Fibroblast of lung (primary cell): ENCODE measurements at regions not wholly inside any gene's neighbourhood (a gene's known extent, or its start where the extent isn't known, plus 50 kb on each side); places are given as distances from the start of the nearest gene placed in this dataset.

Experiments
- EZH2 ChIP-seq: IDR thresholded peaks from 2 replicates; pipeline ENCODE4 v1.5.1; 2012; ENCODE audit warnings: low read length, control low read depth, mild to moderate bottlenecking; ENCODE audit errors: missing control alignments
- TF ChIP-seq, protein P1 (sequence below), 2 donors: IDR thresholded peaks in 1 of 2; conservative IDR thresholded peaks in 1 of 2; 1 replicate in 1 of 2; 2 replicates in 1 of 2; pipeline ENCODE4 v1.5.1; 2011 to 2012; ENCODE audit warnings: low read length in 2 of 2, control low read depth in 1 of 2, inconsistent platforms in 1 of 2, low read depth in 1 of 2, mild to moderate bottlenecking in 1 of 2

DNA sequence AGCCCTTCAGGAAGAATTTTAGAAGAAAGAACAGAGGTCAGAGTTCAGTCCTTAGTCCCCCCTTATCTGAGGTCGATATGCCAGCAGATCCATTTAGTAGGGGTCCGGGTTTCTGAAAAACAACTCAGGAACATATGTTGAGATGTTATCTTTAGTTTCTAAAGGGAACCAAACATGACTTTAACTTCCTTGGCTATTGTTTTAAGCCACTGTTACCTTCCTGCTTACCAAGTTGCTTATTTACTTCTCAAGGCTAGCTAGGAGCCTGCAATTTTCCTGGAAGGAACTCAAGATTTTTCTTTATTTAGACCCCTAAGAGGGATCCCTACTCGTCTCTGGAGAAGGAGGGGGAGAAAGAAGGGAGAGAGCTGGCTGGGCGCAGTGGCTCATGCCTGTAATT, 54.3 kb downstream of the KCNC4 start:
- TF ChIP-seq, protein P1, sequence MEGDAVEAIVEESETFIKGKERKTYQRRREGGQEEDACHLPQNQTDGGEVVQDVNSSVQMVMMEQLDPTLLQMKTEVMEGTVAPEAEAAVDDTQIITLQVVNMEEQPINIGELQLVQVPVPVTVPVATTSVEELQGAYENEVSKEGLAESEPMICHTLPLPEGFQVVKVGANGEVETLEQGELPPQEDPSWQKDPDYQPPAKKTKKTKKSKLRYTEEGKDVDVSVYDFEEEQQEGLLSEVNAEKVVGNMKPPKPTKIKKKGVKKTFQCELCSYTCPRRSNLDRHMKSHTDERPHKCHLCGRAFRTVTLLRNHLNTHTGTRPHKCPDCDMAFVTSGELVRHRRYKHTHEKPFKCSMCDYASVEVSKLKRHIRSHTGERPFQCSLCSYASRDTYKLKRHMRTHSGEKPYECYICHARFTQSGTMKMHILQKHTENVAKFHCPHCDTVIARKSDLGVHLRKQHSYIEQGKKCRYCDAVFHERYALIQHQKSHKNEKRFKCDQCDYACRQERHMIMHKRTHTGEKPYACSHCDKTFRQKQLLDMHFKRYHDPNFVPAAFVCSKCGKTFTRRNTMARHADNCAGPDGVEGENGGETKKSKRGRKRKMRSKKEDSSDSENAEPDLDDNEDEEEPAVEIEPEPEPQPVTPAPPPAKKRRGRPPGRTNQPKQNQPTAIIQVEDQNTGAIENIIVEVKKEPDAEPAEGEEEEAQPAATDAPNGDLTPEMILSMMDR (conservative IDR thresholded peaks at IDR 0.05 in 1 of 2, IDR thresholded peaks at IDR 0.05 in 1 of 2; ENCODE audit: low read depth in 1 of 2, low read length in 2 of 2): no peak
- TF ChIP-seq EZH2: no peak
